HFFc6 (cell line): ENCODE measurements at regions not wholly inside any gene's neighbourhood (a gene's known extent, or its start where the extent isn't known, plus 50 kb on each side); places are given as distances from the start of the nearest gene placed in this dataset.
A peak's percentile ranks its signal among the peaks of the same experiment; 100 is the strongest.

Source experiments
- DNase-seq: peaks from one replicate; pipeline ENCODE4 v3.0.0-alpha.2; 2018
- H3K27ac Mint-ChIP-seq: 2 replicates; pipeline ENCODE4 v1.8.0; 2020; ENCODE audit warnings: mild to moderate bottlenecking, mixed read lengths
- H3K27me3 Mint-ChIP-seq: 2 replicates; pipeline ENCODE4 v1.8.0; 2021; ENCODE audit warnings: mild to moderate bottlenecking, moderate library complexity, mixed read lengths; ENCODE audit not compliant: insufficient read depth
- H3K36me3 Mint-ChIP-seq: 2 replicates; pipeline ENCODE4 v1.8.0; 2021; ENCODE audit warnings: low read depth, mixed read lengths
- H3K4me1 Mint-ChIP-seq: 2 replicates; pipeline ENCODE4 v1.8.0; 2020; ENCODE audit warnings: low read depth, mixed read lengths
- H3K4me3 Mint-ChIP-seq: 2 replicates; pipeline ENCODE4 v1.8.0; 2020; ENCODE audit warnings: mild to moderate bottlenecking, moderate library complexity, mixed read lengths
- H3K9me3 Mint-ChIP-seq: 2 replicates; pipeline ENCODE4 v1.8.0; 2020; ENCODE audit warnings: mild to moderate bottlenecking, mixed read lengths
- CTCF ChIP-seq: fragments of 200-600 bp; sonication (generic); IDR thresholded peaks from 2 replicates; pipeline ENCODE4 v1.5.0; 2021; ENCODE audit warnings: antibody characterized with exemption, mild to moderate bottlenecking

- DNase-seq: peak; percentile 9
- H3K4me1 Mint-ChIP-seq: peaks cover 41% of the 10 kb centered on the region
- peaks cover 18% of the 10 kb centered on the region for H3K36me3 Mint-ChIP-seq
- peaks cover 17% of the 10 kb centered on the region for H3K9me3 Mint-ChIP-seq
- no peak for TF ChIP-seq CTCF
- no peaks in the 10 kb centered on the region for H3K27me3 Mint-ChIP-seq
- H3K4me3 Mint-ChIP-seq: peak overlapping the region; percentile 63
- peak overlapping the region; percentile 93 for H3K27ac Mint-ChIP-seq
Observed at GRCh38 chr3:18099611-18100010, 325.5 kb downstream of the SATB1 start.

GRCh38 chr3:18098960-18099587 lies 326.1 kb downstream of the SATB1 start:
- peaks cover 17% of the 10 kb centered on the region for H3K9me3 Mint-ChIP-seq
- H3K27ac Mint-ChIP-seq: peak overlapping the region; percentile 93
- no peak for TF ChIP-seq CTCF
- H3K4me1 Mint-ChIP-seq: peaks cover 41% of the 10 kb centered on the region
- H3K36me3 Mint-ChIP-seq: peaks cover 18% of the 10 kb centered on the region
- peak overlapping the region; percentile 63 for H3K4me3 Mint-ChIP-seq
- peak; percentile 95 for DNase-seq
- no peaks in the 10 kb centered on the region for H3K27me3 Mint-ChIP-seq

GRCh38 chr3:18097989-18098388 lies 327.1 kb downstream of the SATB1 start:
- H3K27ac Mint-ChIP-seq: no peak overlapping the region

GRCh38 chr3:18097473-18097872 lies 327.7 kb downstream of the SATB1 start:
- Mint-ChIP-seq H3K4me3 (no peak overlapping the region), H3K27ac (no peak overlapping the region), H3K9me3 (peaks cover 17% of the 10 kb centered on the region), H3K27me3 (no peaks in the 10 kb centered on the region), H3K36me3 (peaks cover 18% of the 10 kb centered on the region), H3K4me1 (peaks cover 34% of the 10 kb centered on the region)
- DNase-seq: no peak
- no peak for TF ChIP-seq CTCF

More at GRCh38 chr3:18097989-18098388, 327.1 kb downstream of the SATB1 start:
- no peak for TF ChIP-seq CTCF
- DNase-seq: no peak
- no peaks in the 10 kb centered on the region for H3K27me3 Mint-ChIP-seq
- H3K36me3 Mint-ChIP-seq: peaks cover 18% of the 10 kb centered on the region
- peaks cover 34% of the 10 kb centered on the region for H3K4me1 Mint-ChIP-seq
- peaks cover 17% of the 10 kb centered on the region for H3K9me3 Mint-ChIP-seq
- H3K4me3 Mint-ChIP-seq: no peak overlapping the region

GRCh38 chr3:18092726-18093125 lies 332.4 kb downstream of the SATB1 start:
- no peaks in the 10 kb centered on the region for H3K27me3 Mint-ChIP-seq
- H3K9me3 Mint-ChIP-seq: peaks cover 14% of the 10 kb centered on the region
- no peak overlapping the region for H3K4me3 Mint-ChIP-seq
- TF ChIP-seq CTCF: no peak
- H3K27ac Mint-ChIP-seq: no peak overlapping the region
- H3K4me1 Mint-ChIP-seq: peaks cover 2% of the 10 kb centered on the region
- peaks cover 15% of the 10 kb centered on the region for H3K36me3 Mint-ChIP-seq
- DNase-seq: no peak
